Immature natural killer cell (primary cell): ENCODE measurements at regions not wholly inside any gene's neighbourhood (a gene's known extent, or its start where the extent isn't known, plus 50 kb on each side); places are given as distances from the start of the nearest gene placed in this dataset.
A peak's percentile ranks its signal among the peaks of the same experiment; 100 is the strongest.
"Not testable (repeated sequence)": the region's sequence is repeated elsewhere in the genome, so short reads cannot be mapped to it uniquely, and the experiment has no call there.

ENCODE experiments used
- DNase-seq, 3 donors: peaks; one replicate each; pipeline ENCODE4 v3.0.0; 2022; ENCODE audit warnings: mixed read lengths in 1 of 3
- H3K27ac Mint-ChIP-seq, 6 donors: one replicate each; pipeline ENCODE4 v1.8.0; 2020; ENCODE audit warnings: mixed read lengths in 6 of 6, mild to moderate bottlenecking in 5 of 6, inconsistent platforms in 4 of 6, moderate library complexity in 3 of 6
- H3K27me3 Mint-ChIP-seq, 3 donors: one replicate each; pipeline ENCODE4 v1.8.0; 2020 to 2021; ENCODE audit warnings: low read depth in 3 of 3, mild to moderate bottlenecking in 3 of 3, mixed read lengths in 3 of 3, moderate library complexity in 3 of 3, inconsistent platforms in 1 of 3
- H3K36me3 Mint-ChIP-seq, 3 donors: one replicate each; pipeline ENCODE4 v1.8.0; 2020; ENCODE audit warnings: mixed read lengths in 3 of 3, inconsistent platforms in 2 of 3, mild to moderate bottlenecking in 2 of 3
- H3K4me1 Mint-ChIP-seq, 2 donors: one replicate each; pipeline ENCODE4 v1.8.0; 2020; ENCODE audit warnings: inconsistent platforms in 2 of 2, mild to moderate bottlenecking in 2 of 2, mixed read lengths in 2 of 2, moderate library complexity in 1 of 2
- H3K4me3 Mint-ChIP-seq, 5 donors: one replicate each; pipeline ENCODE4 v1.8.0; 2020; ENCODE audit warnings: mild to moderate bottlenecking in 5 of 5, mixed read lengths in 5 of 5, inconsistent platforms in 3 of 5, moderate library complexity in 3 of 5
- H3K9me3 Mint-ChIP-seq, 6 donors: one replicate each; pipeline ENCODE4 v1.8.0; 2020; ENCODE audit warnings: mild to moderate bottlenecking in 6 of 6, mixed read lengths in 6 of 6, inconsistent platforms in 4 of 6, moderate library complexity in 3 of 6

DNA sequence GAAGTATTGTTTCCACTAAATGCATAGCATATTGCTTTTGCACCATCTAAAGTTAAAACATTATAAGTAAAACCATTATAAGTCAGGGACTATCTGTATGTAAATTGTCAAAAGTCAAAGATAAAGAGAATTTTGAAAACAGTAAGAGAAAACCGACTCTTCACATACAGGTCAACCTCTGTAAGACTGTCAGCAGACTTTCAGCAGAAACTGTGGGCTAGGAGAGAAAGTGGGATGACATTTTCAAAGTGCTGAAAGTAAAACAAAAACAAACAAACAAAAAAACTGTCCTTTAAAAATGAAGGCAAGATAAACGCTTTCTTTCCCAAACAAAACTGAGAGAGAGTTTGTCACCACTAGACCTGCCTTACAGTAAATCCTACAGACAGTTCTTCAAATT, 122.9 kb upstream of the ID2 start:
- no peaks in the 10 kb centered on the region for H3K27me3 Mint-ChIP-seq
- DNase-seq: no peak
- peaks cover 3 to 10% (median 10%) of the 10 kb centered on the region in 3 donors for H3K36me3 Mint-ChIP-seq
- H3K4me3 Mint-ChIP-seq: no peak overlapping the region
- peaks cover 3 to 5% of the 10 kb centered on the region in 2 donors for H3K4me1 Mint-ChIP-seq
- H3K9me3 Mint-ChIP-seq: peaks cover 4 to 15% (median 10%) of the 10 kb centered on the region in 6 donors
- peak overlapping the region in 1 of 6 donors; percentile 15 for H3K27ac Mint-ChIP-seq

DNA sequence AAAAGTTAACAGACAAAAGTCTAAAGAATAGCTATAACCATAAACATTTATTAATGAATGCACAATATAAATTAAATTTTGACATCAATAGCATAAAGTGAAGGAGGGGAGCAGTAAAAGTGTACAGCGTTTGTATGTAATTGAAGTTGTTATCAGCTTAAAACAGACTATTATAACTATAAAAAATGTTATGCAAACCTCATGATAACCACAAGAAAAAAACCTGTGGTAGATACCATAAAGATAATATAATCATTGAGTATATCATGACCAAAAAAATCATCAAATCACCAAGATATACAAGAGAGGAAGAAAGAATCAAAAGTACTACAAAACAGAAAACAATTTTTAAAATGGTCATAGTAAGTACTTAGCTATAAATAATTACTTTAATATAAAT, 122.1 kb upstream of the ID2 start:
- H3K36me3 Mint-ChIP-seq: peaks cover 3 to 10% (median 10%) of the 10 kb centered on the region in 3 donors
- peaks cover 4 to 15% (median 10%) of the 10 kb centered on the region in 6 donors for H3K9me3 Mint-ChIP-seq
- no peak overlapping the region for H3K27ac Mint-ChIP-seq
- no peak overlapping the region for H3K4me3 Mint-ChIP-seq
- H3K4me1 Mint-ChIP-seq: peaks cover 10 to 11% of the 10 kb centered on the region in 2 donors
- peaks cover 0 to under 1% (median 0%) of the 10 kb centered on the region in 3 donors for H3K27me3 Mint-ChIP-seq
- no peak for DNase-seq

DNA sequence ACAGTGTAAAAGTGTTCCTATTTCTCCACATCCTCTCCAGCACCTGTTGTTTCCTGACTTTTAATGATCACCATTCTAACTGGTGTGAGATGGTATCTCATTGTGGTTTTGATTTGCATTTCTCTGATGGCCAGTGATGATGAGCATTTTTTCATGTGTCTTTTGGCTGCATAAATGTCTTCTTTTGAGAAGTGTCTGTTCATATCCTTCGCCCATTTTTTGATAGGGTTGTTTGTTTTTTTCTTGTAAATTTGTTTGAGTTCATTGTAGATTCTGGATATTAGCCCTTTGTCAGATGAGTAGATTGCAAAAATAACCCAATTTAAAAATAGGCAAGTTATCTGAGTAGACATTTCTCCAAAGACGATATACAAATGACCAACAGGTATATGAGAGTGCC, 120.2 kb upstream of the ID2 start:
- H3K9me3 Mint-ChIP-seq: peaks cover 4 to 15% (median 10%) of the 10 kb centered on the region in 6 donors
- H3K27ac Mint-ChIP-seq, H3K4me3 Mint-ChIP-seq, DNase-seq, H3K27me3 Mint-ChIP-seq, H3K36me3 Mint-ChIP-seq: not testable (repeated sequence)
- peaks cover 10 to 11% of the 10 kb centered on the region in 2 donors for H3K4me1 Mint-ChIP-seq

DNA sequence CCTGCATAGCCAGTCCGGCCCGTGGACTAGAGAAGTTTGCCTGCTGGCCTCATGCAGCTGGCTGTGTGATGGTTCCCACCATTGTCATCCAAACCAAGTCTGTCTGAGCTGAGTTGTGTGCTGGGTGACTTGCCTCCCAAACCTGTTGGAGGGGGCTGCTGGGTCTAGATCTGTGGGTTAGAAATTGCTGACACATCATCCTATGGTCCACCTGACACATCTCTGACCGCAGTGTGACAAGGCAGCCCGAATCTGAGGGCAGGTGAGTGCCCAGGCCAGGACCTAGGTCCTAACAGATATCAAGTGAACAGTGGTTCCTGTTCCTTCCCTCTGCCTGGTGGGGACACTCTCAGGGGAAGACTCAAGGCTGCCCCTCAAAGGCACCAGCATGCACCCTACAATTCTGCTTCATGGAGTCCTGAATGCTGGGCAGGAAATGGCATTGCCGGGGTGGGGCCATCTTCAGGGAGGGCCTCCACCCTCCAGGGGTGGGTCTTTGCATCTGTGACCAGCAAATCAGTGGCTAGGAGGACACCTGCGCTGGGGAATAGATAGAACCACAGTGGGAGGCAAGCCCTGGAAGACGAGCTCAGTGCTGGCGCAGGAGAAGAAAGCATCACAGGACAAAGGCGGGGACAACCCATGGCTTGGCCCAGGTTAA, 117.9 kb upstream of the ID2 start:
- Mint-ChIP-seq H3K36me3 (peaks cover 3 to 10% (median 7%) of the 10 kb centered on the region in 3 donors), H3K4me3 (no peak overlapping the region), H3K27me3 (peaks cover 0 to 2% (median 2%) of the 10 kb centered on the region in 3 donors), H3K9me3 (peaks cover 4 to 15% (median 9%) of the 10 kb centered on the region in 6 donors), H3K27ac (no peak overlapping the region), H3K4me1 (peaks cover 10 to 11% of the 10 kb centered on the region in 2 donors)
- no peak for DNase-seq

DNA sequence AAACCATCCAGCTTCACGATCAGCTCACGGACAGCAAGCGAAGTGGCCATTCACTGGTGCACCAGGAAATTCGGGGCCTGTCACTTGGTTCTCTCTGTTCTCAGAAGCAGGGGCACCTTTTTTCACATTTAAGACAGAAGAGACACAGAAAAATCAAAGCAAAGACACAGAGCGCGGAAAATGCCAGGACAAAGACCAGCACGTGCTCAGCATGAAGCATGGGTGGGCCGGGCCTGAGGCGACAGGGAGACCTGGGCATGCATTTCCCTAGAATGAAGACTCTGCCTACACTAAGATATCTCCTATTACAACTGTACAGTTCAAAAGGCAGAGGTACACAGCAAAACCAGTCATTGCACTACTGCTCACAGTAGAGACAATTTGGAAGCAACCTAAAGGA, 117.4 kb upstream of the ID2 start:
- Mint-ChIP-seq H3K4me1 (peaks cover 10 to 11% of the 10 kb centered on the region in 2 donors), H3K36me3 (peaks cover 3 to 10% (median 7%) of the 10 kb centered on the region in 3 donors), H3K4me3 (no peak overlapping the region), H3K27ac (no peak overlapping the region), H3K9me3 (peaks cover 4 to 15% (median 6%) of the 10 kb centered on the region in 6 donors), H3K27me3 (peaks cover 0 to 2% (median 2%) of the 10 kb centered on the region in 3 donors)
- no peak for DNase-seq

DNA sequence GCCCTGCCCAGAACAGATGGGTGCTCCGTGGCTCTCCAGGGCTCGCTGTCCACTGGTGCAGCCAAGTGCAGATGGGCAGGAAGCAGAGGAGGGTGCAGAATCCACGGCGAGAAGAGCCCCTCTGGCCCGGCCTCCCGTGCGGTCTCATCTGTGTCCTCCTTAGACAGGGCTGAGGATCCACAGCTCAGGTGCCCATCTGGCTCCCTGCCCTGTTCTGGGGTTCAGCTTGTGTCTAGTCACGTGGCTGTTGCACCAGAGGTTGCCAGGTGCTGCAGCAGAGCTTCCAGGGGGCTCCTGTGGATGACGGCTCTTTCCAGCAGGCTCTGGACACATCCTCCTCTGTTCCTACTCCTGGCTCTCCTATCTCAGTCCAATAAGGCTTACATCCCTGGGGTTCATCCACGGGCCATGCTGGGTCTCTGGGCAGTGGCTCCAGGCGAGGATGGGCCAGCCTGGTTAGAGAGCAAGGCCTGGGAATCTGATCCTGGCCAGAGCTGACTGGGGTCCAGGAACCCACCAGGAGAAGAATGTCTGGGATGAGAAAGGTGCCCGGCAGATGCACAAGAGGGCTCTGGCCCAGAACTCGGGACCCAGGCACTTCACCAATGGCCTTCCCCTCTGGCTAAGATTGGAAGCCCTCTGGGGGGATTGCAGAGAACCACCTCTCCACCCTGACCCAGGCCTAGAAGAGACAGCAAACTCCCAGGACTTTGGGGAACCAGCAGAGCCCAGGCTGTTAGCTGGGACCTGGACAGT, 116.3 kb upstream of the ID2 start:
- Mint-ChIP-seq H3K9me3 (peaks cover 0 to 7% (median 4%) of the 10 kb centered on the region in 6 donors), H3K4me1 (peaks cover 10 to 11% of the 10 kb centered on the region in 2 donors), H3K27ac (no peak overlapping the region), H3K4me3 (no peak overlapping the region), H3K36me3 (peaks cover 0 to 8% (median 3%) of the 10 kb centered on the region in 3 donors), H3K27me3 (peaks cover 0 to 2% (median 2%) of the 10 kb centered on the region in 3 donors)
- no peak for DNase-seq

DNA sequence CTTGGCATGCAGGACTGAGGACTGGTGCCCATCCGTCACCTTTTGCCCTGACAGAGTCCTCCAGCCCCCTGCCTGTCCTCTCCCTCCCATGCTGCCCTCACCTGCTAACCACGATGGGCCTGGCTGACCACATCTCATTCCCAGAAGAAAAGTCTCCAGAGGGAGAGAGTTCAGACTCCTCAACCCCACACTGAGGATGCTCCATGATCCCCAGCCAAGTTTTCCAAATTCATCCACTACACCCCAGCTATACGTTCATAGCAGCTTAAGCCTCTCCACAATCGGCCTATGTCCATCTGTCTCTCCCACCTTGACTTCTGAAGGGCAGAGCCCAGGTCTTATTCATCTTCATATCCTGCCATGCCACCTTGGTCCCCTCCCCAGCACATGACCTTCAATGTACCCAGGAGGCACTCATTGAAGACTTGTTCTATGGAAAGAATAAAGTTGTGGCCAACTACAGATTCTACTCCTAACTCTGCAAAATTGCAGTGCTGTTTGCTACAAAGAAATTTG, 115.6 kb upstream of the ID2 start:
- Mint-ChIP-seq H3K27me3 (peaks cover 0 to 2% (median 2%) of the 10 kb centered on the region in 3 donors), H3K36me3 (peaks cover 0 to 6% (median 0%) of the 10 kb centered on the region in 3 donors), H3K4me3 (no peak overlapping the region), H3K27ac (peak overlapping the region in 3 of 6 donors; percentile 12 to 86 (median 36)), H3K4me1 (peaks cover 10 to 11% of the 10 kb centered on the region in 2 donors), H3K9me3 (peaks cover 0 to 6% (median 0%) of the 10 kb centered on the region in 6 donors)
- DNase-seq: no peak

DNA sequence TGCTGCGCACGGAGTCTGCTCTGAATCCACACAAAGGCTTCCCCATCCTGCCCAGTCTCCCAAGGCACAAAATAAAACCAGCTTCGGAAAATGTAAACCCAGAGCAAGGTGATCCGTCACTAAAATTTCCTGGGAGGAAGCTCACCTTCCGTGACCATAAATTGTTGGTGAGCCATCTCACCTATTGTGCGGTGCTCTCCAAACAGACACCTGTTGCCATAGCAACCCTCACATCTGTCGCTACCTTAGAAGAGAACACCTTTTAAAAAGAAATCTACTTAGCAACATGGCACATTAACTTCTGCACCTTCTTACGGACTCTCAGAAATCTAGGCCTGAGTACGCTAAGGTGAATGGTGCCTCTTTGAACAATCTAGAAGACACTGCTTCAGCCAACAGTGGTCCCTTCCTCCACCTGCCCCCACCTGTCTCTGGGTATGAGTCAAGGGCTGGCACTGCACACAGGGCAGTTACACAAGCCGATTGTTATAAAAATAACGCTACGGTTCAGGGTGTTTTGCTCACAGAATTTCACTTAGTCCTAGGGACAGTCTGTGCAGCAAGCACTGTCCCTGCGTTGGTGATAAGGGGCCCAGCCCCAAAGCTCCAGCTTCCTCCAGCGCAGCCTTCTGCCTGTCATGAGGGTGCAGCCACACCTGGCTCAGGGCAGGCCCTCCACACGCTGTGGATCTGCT, 114.9 kb upstream of the ID2 start:
- peaks cover 0 to 2% (median 0%) of the 10 kb centered on the region in 6 donors for H3K9me3 Mint-ChIP-seq
- peaks cover 0 to 4% (median 0%) of the 10 kb centered on the region in 3 donors for H3K36me3 Mint-ChIP-seq
- peaks cover 10 to 11% of the 10 kb centered on the region in 2 donors for H3K4me1 Mint-ChIP-seq
- H3K27ac Mint-ChIP-seq: peak overlapping the region in 2 of 6 donors; percentile 21 to 36
- peaks cover 0 to 2% (median 2%) of the 10 kb centered on the region in 3 donors for H3K27me3 Mint-ChIP-seq
- no peak for DNase-seq
- H3K4me3 Mint-ChIP-seq: no peak overlapping the region

DNA sequence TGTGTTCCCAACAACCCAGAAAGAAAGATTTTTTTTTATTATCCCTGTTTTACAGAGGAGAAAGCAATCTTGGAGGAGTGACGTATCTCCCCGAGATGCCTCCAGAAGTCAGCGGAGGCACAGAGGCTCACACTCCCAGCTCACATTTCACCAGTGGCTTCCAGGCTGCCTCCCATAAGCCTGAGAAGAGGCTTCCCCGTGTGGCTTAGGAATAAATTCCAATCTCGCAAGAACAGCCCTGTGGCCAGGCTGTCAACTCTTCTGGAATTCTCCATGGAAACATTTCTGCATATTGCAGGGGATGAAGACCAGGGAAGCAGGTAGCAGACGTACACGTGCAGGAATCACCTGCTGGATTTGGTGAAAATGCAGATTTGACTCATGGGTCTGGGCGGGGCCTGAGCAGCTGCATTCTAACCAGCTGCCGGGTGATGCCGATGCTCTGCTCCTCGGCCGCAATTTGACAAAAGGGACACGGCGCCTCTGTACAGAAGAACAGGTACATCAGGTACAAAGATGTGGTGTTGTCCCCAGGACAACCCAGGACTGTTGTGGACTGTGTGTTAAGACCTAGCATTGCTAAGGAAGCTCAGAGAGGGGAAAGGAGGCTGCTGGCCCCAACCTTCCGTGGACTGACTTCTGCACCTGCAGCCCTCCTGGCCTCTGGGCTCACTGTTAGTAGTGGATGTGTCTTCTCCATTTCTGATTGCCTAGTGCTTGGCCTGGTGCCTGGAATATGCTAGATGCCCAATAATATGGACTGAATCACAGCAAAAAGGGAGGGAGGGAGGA, 114.2 kb upstream of the ID2 start:
- H3K4me1 Mint-ChIP-seq: peaks cover 10 to 11% of the 10 kb centered on the region in 2 donors
- DNase-seq: no peak
- H3K27me3 Mint-ChIP-seq: peaks cover 0 to 2% (median 2%) of the 10 kb centered on the region in 3 donors

DNA sequence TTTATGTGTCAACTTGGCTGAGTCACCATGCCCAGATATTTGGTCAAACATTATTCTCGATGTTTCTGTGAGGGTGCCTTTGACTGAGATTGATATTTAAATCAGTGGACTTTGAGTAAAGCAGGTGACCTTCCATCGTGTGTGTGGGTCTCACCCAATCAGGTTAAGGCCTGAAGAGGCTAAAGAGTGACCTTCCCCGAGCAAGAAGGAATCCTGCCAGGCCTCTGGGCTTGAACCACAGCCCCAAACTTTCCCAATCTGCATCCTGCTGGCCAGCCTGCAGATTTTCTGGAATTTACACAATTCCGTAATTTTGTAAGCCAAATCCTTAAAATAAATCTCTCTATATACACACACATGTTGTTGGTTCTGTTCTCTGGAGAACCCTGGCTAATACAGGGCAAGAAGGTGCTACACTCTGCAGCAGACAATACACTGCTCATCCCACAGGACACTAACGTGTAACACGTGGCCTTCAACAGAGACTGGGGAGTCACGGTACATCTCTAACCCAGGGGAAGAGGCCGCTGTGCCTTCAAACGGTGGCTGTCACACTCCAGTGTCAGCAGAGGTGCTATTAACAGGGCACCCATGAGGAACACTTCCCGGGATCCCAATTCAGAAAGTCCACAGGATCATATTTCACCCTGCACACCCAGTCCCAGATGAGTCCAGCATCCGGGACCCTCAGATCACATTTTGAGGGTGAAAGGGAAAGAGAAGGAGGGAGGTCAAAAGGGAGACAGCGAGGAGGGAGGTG, 113.1 kb upstream of the ID2 start:
- Mint-ChIP-seq H3K36me3 (peaks cover 0 to 3% (median 0%) of the 10 kb centered on the region in 3 donors), H3K9me3 (no peaks in the 10 kb centered on the region), H3K27ac (no peak overlapping the region), H3K4me3 (no peak overlapping the region), H3K27me3 (peaks cover 0 to 4% (median 2%) of the 10 kb centered on the region in 3 donors), H3K4me1 (peaks cover 8 to 10% of the 10 kb centered on the region in 2 donors)
- DNase-seq: no peak

More for the DNA sequence above, 114.2 kb upstream of the ID2 start:
- no peak overlapping the region for H3K4me3 Mint-ChIP-seq
- peaks cover 0 to 3% (median 0%) of the 10 kb centered on the region in 3 donors for H3K36me3 Mint-ChIP-seq
- H3K9me3 Mint-ChIP-seq: no peaks in the 10 kb centered on the region
- H3K27ac Mint-ChIP-seq: no peak overlapping the region

DNA sequence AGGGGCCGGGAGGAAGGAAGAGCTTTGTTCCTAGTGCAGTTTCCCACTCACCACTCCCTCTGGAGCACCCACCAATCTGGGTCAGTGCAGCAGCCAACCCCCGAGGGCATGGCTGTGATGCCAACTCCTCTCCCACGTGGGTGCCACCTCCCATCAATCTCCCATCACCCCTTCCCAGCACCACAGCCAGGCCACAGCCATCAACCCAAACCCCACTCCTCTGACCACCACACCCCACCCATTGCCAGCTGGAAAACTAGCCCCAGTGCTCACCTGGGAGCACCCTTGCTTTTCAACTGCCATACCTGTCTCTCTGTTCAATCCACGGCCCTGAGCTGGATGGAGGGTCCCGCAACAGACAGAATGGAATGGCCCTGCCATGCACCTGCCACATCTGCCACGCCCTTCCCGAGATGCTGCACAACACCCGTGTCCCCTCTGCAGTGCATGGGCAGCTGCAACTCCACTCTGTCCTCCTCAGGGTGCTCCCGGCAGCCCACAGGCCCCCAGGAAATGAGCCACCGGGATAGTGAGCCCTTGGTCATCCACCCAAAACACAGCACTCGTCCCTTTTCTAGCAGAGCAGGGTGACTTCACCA, 112.4 kb upstream of the ID2 start:
- H3K4me1 Mint-ChIP-seq: peaks cover 7 to 10% of the 10 kb centered on the region in 2 donors
- H3K27ac Mint-ChIP-seq: no peak overlapping the region
- peaks cover 0 to 3% (median 0%) of the 10 kb centered on the region in 3 donors for H3K36me3 Mint-ChIP-seq
- H3K27me3 Mint-ChIP-seq: peaks cover 2 to 4% (median 2%) of the 10 kb centered on the region in 3 donors
- H3K9me3 Mint-ChIP-seq: no peaks in the 10 kb centered on the region
- no peak overlapping the region for H3K4me3 Mint-ChIP-seq
- DNase-seq: no peak

DNA sequence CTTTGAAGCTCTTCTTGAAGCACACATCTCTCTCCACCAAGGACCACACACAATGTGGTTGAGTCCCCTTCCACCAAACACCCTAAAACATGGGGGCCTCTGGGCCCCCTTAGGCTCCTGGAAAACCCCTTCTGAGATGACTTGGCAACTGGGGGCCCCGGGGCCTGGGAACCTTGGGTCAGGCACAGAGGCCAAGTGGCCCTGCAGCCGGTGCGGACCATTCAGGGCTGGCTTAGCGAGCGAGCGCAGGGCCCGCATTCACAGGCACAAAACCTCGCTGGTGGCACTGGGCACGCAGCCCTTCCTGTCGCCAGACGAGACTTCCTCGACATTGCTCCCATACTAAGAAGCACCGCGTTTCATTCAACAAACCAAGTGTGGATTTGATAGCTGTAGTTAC, 111.2 kb upstream of the ID2 start:
- H3K4me3 Mint-ChIP-seq: no peak overlapping the region
- no peak for DNase-seq

More for the DNA sequence above, 111.2 kb upstream of the ID2 start:
- peaks cover 0 to 3% (median 0%) of the 10 kb centered on the region in 3 donors for H3K36me3 Mint-ChIP-seq
- H3K27ac Mint-ChIP-seq: peak overlapping the region in 1 of 6 donors; percentile 35
- peaks cover 18% of the 10 kb centered on the region in 2 donors for H3K4me1 Mint-ChIP-seq
- peaks cover 0 to 8% (median 2%) of the 10 kb centered on the region in 3 donors for H3K27me3 Mint-ChIP-seq
- H3K9me3 Mint-ChIP-seq: no peaks in the 10 kb centered on the region
